KMS-11 (cell line): ENCODE measurements at regions not wholly inside any gene's neighbourhood (a gene's known extent, or its start where the extent isn't known, plus 50 kb on each side); places are given as distances from the start of the nearest gene placed in this dataset.

Experiments
- H2AFZ ChIP-seq: fragments of 200-600 bp; sonication (generic); 2 replicates; pipeline ENCODE4 v1.6.1; 2016; ENCODE audit warnings: antibody characterized with exemption, mixed run types, low read depth
- H3K27ac ChIP-seq: fragments of 200-600 bp; sonication (generic); 2 replicates; pipeline ENCODE4 v1.6.1; 2016; ENCODE audit warnings: mild to moderate bottlenecking, mixed run types
- H3K27me3 ChIP-seq: fragments of 200-600 bp; sonication (generic); 2 replicates; pipeline ENCODE4 v1.6.1; 2017; ENCODE audit warnings: mild to moderate bottlenecking, low read depth, mixed run types, moderate library complexity; ENCODE audit not compliant: insufficient read depth
- H3K36me3 ChIP-seq: fragments of 200-600 bp; sonication (generic); 2 replicates; pipeline ENCODE4 v1.6.1; 2017; ENCODE audit warnings: mild to moderate bottlenecking, mixed run types; ENCODE audit not compliant: insufficient read depth
- H3K4me1 ChIP-seq: fragments of 200-600 bp; sonication (generic); 2 replicates; pipeline ENCODE4 v1.6.1; 2016; ENCODE audit warnings: mild to moderate bottlenecking, low read depth, mixed run types; ENCODE audit not compliant: poor library complexity, severe bottlenecking
- H3K4me2 ChIP-seq: fragments of 200-600 bp; sonication (generic); 2 replicates; pipeline ENCODE4 v1.7.0; 2016; ENCODE audit warnings: mild to moderate bottlenecking, mixed run types
- H3K4me3 ChIP-seq: fragments of 200-600 bp; sonication (generic); IDR thresholded peaks from 2 replicates; pipeline ENCODE4 v1.6.1; 2017; ENCODE audit warnings: low read depth, low read length, mixed read lengths; ENCODE audit not compliant: insufficient read depth
- H3K79me2 ChIP-seq: fragments of 200-600 bp; sonication (generic); 2 replicates; pipeline ENCODE4 v1.6.1; 2016; ENCODE audit warnings: low read depth, mixed run types; ENCODE audit not compliant: insufficient read depth
- H3K9ac ChIP-seq: fragments of 200-600 bp; sonication (generic); 2 replicates; pipeline ENCODE4 v1.6.1; 2016; ENCODE audit warnings: mild to moderate bottlenecking, mixed run types
- H4K20me1 ChIP-seq: fragments of 200-600 bp; sonication (generic); 2 replicates; pipeline ENCODE4 v1.6.1; 2016; ENCODE audit warnings: mild to moderate bottlenecking, mixed run types; ENCODE audit not compliant: insufficient read depth
- TF ChIP-seq, protein P1 (sequence below): fragments of 200-600 bp; sonication (generic); conservative IDR thresholded peaks from 2 replicates; pipeline ENCODE4 v1.6.1; 2017; ENCODE audit warnings: low read depth, mild to moderate bottlenecking, antibody characterized with exemption, low read length, moderate library complexity, mixed read lengths

GRCh38 chr12:124486346-124486963, 81.0 kb downstream of the NCOR2 start:
- Histone ChIP-seq H3K4me1 (no peaks in the 10 kb centered on the region), H3K4me2 (no peak overlapping the region), H3K4me3 (no peak overlapping the region), H3K36me3 (no peaks in the 10 kb centered on the region), H3K27ac (no peak overlapping the region), H3K79me2 (no peaks in the 10 kb centered on the region), H3K9ac (no peak overlapping the region), H3K27me3 (no peaks in the 10 kb centered on the region), H2AFZ (no peak overlapping the region), H4K20me1 (no peaks in the 10 kb centered on the region)
- TF ChIP-seq, protein P1, sequence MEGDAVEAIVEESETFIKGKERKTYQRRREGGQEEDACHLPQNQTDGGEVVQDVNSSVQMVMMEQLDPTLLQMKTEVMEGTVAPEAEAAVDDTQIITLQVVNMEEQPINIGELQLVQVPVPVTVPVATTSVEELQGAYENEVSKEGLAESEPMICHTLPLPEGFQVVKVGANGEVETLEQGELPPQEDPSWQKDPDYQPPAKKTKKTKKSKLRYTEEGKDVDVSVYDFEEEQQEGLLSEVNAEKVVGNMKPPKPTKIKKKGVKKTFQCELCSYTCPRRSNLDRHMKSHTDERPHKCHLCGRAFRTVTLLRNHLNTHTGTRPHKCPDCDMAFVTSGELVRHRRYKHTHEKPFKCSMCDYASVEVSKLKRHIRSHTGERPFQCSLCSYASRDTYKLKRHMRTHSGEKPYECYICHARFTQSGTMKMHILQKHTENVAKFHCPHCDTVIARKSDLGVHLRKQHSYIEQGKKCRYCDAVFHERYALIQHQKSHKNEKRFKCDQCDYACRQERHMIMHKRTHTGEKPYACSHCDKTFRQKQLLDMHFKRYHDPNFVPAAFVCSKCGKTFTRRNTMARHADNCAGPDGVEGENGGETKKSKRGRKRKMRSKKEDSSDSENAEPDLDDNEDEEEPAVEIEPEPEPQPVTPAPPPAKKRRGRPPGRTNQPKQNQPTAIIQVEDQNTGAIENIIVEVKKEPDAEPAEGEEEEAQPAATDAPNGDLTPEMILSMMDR: no peak

DNA sequence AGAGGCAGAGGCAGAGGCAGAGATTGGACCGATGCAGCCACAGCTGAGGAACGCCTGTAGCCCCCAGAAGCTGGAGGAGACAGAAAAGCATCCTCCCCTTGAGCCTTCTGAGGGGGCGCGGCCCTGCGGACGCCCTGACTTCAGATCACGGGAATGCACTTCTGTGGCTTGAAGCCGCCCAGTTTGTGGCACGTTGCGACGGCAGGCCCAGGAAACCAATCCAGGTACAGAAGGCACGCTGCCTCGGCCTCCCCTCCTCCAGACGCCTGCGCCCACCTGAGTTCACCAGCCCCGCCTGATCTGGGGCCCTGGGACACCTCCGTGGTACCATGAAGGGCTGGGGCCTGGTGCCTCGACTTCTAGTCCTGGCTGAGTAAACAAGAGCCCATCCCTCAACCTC, 82.0 kb downstream of the NCOR2 start:
- H3K4me2 ChIP-seq: no peak overlapping the region
- H3K9ac ChIP-seq: no peak overlapping the region
- H3K4me3 ChIP-seq: no peak overlapping the region
- no peak overlapping the region for H3K27ac ChIP-seq
- H3K4me1 ChIP-seq: peaks cover 2% of the 10 kb centered on the region
- TF ChIP-seq, protein P1: no peak
- H4K20me1 ChIP-seq: no peaks in the 10 kb centered on the region
- no peaks in the 10 kb centered on the region for H3K79me2 ChIP-seq
- no peak overlapping the region for H2AFZ ChIP-seq
- H3K27me3 ChIP-seq: no peaks in the 10 kb centered on the region
- no peaks in the 10 kb centered on the region for H3K36me3 ChIP-seq

DNA sequence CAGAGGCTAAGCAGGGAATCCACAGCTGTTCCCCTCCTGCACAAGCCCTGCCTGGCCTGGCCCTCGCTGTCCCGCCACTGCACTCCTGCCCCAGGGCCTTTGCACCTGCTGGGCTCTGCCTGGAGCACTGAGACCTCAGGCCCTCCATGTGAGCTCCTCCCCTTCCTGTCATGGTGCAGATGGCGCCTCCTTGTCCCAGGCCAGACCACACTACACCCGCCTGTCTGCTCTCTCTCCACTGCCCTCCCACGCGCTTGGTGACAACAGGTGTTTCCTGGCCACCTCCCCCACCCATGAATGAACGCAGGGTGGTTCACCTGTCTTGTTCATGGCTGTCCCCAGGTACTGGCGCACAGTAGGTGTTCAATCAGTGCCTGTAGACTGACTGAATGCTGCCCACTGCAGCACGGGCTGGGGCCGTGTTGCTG, 82.9 kb downstream of the NCOR2 start:
- no peak overlapping the region for H3K27ac ChIP-seq
- H3K79me2 ChIP-seq: no peaks in the 10 kb centered on the region
- H3K36me3 ChIP-seq: no peaks in the 10 kb centered on the region
- H3K27me3 ChIP-seq: no peaks in the 10 kb centered on the region
- H2AFZ ChIP-seq: no peak overlapping the region
- no peak overlapping the region for H3K4me2 ChIP-seq
- H4K20me1 ChIP-seq: no peaks in the 10 kb centered on the region
- peaks cover 8% of the 10 kb centered on the region for H3K4me1 ChIP-seq
- no peak overlapping the region for H3K4me3 ChIP-seq
- no peak overlapping the region for H3K9ac ChIP-seq
- TF ChIP-seq, protein P1: no peak

- Histone ChIP-seq H4K20me1 (no peaks in the 10 kb centered on the region), H3K27ac (no peak overlapping the region), H2AFZ (no peak overlapping the region), H3K4me2 (no peak overlapping the region), H3K9ac (no peak overlapping the region), H3K27me3 (no peaks in the 10 kb centered on the region), H3K4me1 (peaks cover 8% of the 10 kb centered on the region), H3K4me3 (no peak overlapping the region), H3K79me2 (no peaks in the 10 kb centered on the region), H3K36me3 (no peaks in the 10 kb centered on the region)
- TF ChIP-seq, protein P1: no peak
Measured at GRCh38 chr12:124484067-124484466, 83.3 kb downstream of the NCOR2 start.
